Endodermal cell (in vitro differentiated cells): ENCODE measurements at regions not wholly inside any gene's neighbourhood (a gene's known extent, or its start where the extent isn't known, plus 50 kb on each side); places are given as distances from the start of the nearest gene placed in this dataset.

Experiments used
- DNase-seq: peaks from one replicate; pipeline ENCODE4 v3.0.0-alpha.2; 2017
- H3K27ac ChIP-seq: 2 replicates; pipeline ENCODE4 v1.5.1; 2013; ENCODE audit warnings: mild to moderate bottlenecking, low read depth, low read length, moderate library complexity
- H3K27me3 ChIP-seq: 2 replicates; pipeline ENCODE4 v1.6.1; 2013; ENCODE audit warnings: mild to moderate bottlenecking, low read length, moderate library complexity; ENCODE audit not compliant: insufficient read depth, control insufficient read depth, poor library complexity, severe bottlenecking
- H3K36me3 ChIP-seq: 2 replicates; pipeline ENCODE4 v1.7.0; 2013; ENCODE audit warnings: mild to moderate bottlenecking, low read length, moderate library complexity; ENCODE audit not compliant: control insufficient read depth, insufficient read depth
- H3K4me1 ChIP-seq: one replicate; pipeline ENCODE4 v1.7.0; 2013; ENCODE audit warnings: low read length; ENCODE audit not compliant: control insufficient read depth, insufficient read depth
- H3K4me3 ChIP-seq: 2 replicates; pipeline ENCODE4 v1.5.1; 2013; ENCODE audit warnings: mild to moderate bottlenecking, low read length, moderate library complexity
- H3K9ac ChIP-seq: 2 replicates; pipeline ENCODE4 v1.6.1; 2013; ENCODE audit warnings: mild to moderate bottlenecking, low read length, moderate library complexity; ENCODE audit not compliant: poor library complexity, severe bottlenecking; ENCODE audit errors: extremely low read depth
- H3K9me3 ChIP-seq: 2 replicates; pipeline ENCODE4 v1.6.1; 2013; ENCODE audit warnings: mild to moderate bottlenecking, low read length, moderate library complexity; ENCODE audit not compliant: control insufficient read depth
- H3K27ac Mint-ChIP-seq: 2 replicates; pipeline ENCODE4 v1.8.0; 2020; ENCODE audit warnings: mixed read lengths
- H3K27me3 Mint-ChIP-seq: 2 replicates; pipeline ENCODE4 v1.8.0; 2021; ENCODE audit warnings: mild to moderate bottlenecking, mixed read lengths; ENCODE audit not compliant: insufficient read depth
- H3K36me3 Mint-ChIP-seq: 2 replicates; pipeline ENCODE4 v1.8.0; 2020; ENCODE audit warnings: low read depth, mixed read lengths
- H3K4me1 Mint-ChIP-seq: 2 replicates; pipeline ENCODE4 v1.8.0; 2020; ENCODE audit warnings: mixed read lengths
- H3K4me3 Mint-ChIP-seq: 2 replicates; pipeline ENCODE4 v1.8.0; 2020; ENCODE audit warnings: mild to moderate bottlenecking, moderate library complexity, mixed read lengths
- H3K9me3 Mint-ChIP-seq: 2 replicates; pipeline ENCODE4 v1.8.0; 2020; ENCODE audit warnings: mild to moderate bottlenecking, mixed read lengths
- WGBS, 2 experiments: methylation state at CpG; one replicate each; pipeline versions ENCODE4 v1.1.5 to v1.1.7; 2013; ENCODE audit warnings: missing lambda C conversion rate in 2 of 2, mixed read lengths in 1 of 2; ENCODE audit not compliant: insufficient coverage in 1 of 2, insufficient read length in 1 of 2; 5-methylcytosine and 5-hydroxymethylcytosine counted together
- TF ChIP-seq, protein P1 (sequence below): fragments of 200-600 bp; sonication (generic); conservative IDR thresholded peaks from 2 replicates; pipeline ENCODE4 v1.5.0; 2021; ENCODE audit warnings: antibody characterized with exemption, mild to moderate bottlenecking

DNA sequence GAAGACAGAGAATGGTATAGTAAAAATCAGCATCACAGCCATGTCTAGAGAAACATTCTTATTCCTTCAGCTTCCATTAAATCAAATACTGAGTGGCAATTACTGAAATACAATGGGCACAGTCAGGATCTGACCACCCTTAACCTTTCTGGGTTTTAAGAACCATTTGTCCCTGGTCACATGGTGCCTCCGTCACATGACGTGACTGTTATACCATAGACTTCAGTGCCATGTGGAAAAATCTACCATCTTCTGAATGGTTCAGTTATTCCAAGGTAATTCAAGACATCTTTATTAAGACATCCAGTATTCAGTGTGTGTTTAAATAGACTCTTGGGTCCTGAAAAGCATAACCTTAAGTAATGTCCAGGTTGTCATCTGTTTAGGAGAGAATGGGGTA is 553.1 kb upstream of the FLRT2 start:
- Histone ChIP-seq H3K27me3 (no peaks in the 10 kb centered on the region), H3K4me1 (no peaks in the 10 kb centered on the region), H3K9me3 (no peaks in the 10 kb centered on the region), H3K36me3 (no peaks in the 10 kb centered on the region), H3K4me3 (no peak overlapping the region), H3K9ac (no peak overlapping the region), H3K27ac (no peak overlapping the region)
- Mint-ChIP-seq H3K36me3 (no peaks in the 10 kb centered on the region), H3K27me3 (no peaks in the 10 kb centered on the region), H3K4me3 (no peak overlapping the region), H3K4me1 (no peaks in the 10 kb centered on the region), H3K27ac (no peak overlapping the region), H3K9me3 (no peaks in the 10 kb centered on the region)
- TF ChIP-seq, protein P1, sequence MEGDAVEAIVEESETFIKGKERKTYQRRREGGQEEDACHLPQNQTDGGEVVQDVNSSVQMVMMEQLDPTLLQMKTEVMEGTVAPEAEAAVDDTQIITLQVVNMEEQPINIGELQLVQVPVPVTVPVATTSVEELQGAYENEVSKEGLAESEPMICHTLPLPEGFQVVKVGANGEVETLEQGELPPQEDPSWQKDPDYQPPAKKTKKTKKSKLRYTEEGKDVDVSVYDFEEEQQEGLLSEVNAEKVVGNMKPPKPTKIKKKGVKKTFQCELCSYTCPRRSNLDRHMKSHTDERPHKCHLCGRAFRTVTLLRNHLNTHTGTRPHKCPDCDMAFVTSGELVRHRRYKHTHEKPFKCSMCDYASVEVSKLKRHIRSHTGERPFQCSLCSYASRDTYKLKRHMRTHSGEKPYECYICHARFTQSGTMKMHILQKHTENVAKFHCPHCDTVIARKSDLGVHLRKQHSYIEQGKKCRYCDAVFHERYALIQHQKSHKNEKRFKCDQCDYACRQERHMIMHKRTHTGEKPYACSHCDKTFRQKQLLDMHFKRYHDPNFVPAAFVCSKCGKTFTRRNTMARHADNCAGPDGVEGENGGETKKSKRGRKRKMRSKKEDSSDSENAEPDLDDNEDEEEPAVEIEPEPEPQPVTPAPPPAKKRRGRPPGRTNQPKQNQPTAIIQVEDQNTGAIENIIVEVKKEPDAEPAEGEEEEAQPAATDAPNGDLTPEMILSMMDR = no peak
- 97 to 100% methylated on average over 2 of the region's 2 CpGs for WGBS, 2 experiments
- DNase-seq = no peak

DNA sequence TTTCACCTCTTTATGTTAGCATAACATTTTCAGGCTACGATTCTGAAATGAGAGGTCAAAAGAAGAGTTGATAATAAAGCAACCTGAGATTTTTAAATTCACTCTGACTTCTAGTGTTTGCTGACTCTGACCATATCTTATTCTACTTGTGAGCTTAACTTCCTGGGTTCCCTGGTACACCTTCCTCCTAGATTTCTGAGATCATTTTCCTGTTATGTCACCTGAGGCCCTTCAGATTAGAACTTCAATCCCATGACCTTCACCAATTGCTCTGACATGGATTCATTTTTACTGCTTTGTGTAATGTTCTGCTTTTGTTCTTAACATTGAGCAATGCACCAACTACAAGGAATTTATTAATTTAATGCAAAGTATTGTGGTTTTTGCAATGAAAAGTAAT is 542.9 kb upstream of the FLRT2 start:
- H3K4me1 Mint-ChIP-seq = peaks cover 4% of the 10 kb centered on the region
- H3K4me3 Mint-ChIP-seq = no peak overlapping the region
- Histone ChIP-seq H3K27ac (no peak overlapping the region), H3K36me3 (no peaks in the 10 kb centered on the region), H3K9me3 (peaks cover 8% of the 10 kb centered on the region), H3K27me3 (no peaks in the 10 kb centered on the region), H3K4me3 (no peak overlapping the region), H3K4me1 (no peaks in the 10 kb centered on the region), H3K9ac (no peak overlapping the region)
- WGBS, 2 experiments = 89 to 100% methylated on average over 1 of the region's 1 CpG
- peaks cover 6% of the 10 kb centered on the region for H3K9me3 Mint-ChIP-seq
- H3K27ac Mint-ChIP-seq = no peak overlapping the region
- TF ChIP-seq, protein P1 = no peak
- no peaks in the 10 kb centered on the region for H3K27me3 Mint-ChIP-seq
- H3K36me3 Mint-ChIP-seq = no peaks in the 10 kb centered on the region
- DNase-seq = no peak

DNA sequence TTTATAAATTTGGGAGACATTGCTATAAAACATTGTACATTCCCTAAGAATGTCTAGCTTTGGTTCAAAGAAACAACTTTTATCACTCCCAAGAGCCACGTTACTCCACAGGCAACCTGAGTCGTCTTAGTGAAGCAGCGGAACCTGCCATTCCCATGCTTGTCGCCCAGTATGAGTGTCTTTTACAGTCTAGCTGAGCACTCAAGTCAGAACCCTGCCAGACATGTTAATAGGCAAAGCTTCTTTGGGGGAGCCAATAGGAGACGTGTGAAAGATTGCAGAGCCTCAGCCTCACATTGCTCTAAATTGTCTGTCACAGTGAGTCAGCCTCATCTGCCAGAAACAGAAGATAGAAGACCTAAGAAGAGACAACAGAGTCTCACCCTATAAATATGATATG is 541.6 kb upstream of the FLRT2 start:
- WGBS, 2 experiments = 81 to 86% methylated on average over 5 of the region's 5 CpGs
- peaks cover 4% of the 10 kb centered on the region for H3K4me1 Mint-ChIP-seq

More for the DNA sequence above, 541.6 kb upstream of the FLRT2 start:
- Histone ChIP-seq H3K9me3 (peaks cover 8% of the 10 kb centered on the region), H3K4me1 (no peaks in the 10 kb centered on the region), H3K27ac (no peak overlapping the region), H3K27me3 (no peaks in the 10 kb centered on the region), H3K4me3 (no peak overlapping the region), H3K36me3 (no peaks in the 10 kb centered on the region), H3K9ac (no peak overlapping the region)
- peaks cover 6% of the 10 kb centered on the region for H3K9me3 Mint-ChIP-seq
- H3K36me3 Mint-ChIP-seq = no peaks in the 10 kb centered on the region
- DNase-seq = peak; percentile 49
- no peaks in the 10 kb centered on the region for H3K27me3 Mint-ChIP-seq
- TF ChIP-seq, protein P1 = no peak
- H3K27ac Mint-ChIP-seq = no peak overlapping the region
- no peak overlapping the region for H3K4me3 Mint-ChIP-seq
